ENCODE measurements at regions not wholly inside any gene's neighbourhood (a gene's known extent, or its start where the extent isn't known, plus 50 kb on each side); places are given as distances from the start of the nearest gene placed in this dataset.
"Not testable (repeated sequence)": the region's sequence is repeated elsewhere in the genome, so short reads cannot be mapped to it uniquely, and the experiment has no call there.

DNA sequence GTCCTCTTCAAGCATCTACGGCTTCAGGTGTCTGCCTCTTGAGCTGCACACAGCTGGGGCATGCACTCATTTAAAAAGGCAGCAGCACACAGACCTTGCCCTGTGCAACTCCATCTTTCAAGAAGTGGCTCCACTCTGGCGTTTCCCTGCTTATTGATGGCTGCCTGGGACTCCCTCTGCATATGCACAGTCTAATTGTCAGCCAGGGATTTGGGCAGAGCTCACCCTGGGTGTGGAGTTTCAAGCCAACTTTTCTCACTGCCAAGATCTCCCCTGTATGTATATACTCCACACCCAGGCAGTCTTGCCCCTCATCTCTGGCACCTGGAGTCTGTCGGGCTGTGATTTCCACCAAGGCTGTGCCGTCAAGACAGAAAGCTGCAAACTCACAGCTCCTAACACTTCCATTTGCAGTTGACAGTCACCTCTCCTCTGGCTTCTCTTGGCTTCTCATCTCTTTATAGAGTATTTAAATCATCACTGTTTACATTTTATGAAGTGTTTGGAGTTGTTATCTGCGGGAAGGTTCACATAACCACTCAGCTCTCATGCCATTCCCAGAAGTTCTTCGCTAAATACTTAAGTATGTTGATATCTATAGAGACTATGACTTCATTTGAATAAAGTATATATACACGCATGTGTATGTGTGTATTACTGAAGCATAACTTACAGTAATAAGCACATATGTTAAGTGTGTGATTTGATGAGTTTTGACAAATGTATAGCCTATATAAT, 130.5 kb upstream of the ZNF469 start:
- DNase-seq = not testable (repeated sequence)

DNA sequence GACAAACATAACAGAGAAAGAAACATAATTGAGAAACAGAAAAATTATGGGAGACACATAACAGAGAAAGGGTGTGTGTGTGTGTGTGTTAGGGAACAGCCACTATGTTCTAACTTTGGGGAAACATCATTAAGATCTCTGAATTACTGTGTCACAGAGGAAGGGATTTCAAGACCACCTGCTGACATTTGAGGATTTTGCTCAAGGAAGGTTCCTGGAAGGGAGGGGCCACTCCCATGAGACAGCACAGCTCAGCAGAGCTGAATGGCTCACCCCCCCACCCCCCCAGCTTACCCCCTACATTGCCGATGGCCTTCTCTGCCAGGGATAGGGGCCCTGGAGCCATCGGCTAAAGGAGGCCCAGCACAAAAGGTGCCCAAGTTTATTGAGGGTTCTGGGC, 124.6 kb upstream of the ZNF469 start:
- DNase-seq = not testable (repeated sequence)

DNA sequence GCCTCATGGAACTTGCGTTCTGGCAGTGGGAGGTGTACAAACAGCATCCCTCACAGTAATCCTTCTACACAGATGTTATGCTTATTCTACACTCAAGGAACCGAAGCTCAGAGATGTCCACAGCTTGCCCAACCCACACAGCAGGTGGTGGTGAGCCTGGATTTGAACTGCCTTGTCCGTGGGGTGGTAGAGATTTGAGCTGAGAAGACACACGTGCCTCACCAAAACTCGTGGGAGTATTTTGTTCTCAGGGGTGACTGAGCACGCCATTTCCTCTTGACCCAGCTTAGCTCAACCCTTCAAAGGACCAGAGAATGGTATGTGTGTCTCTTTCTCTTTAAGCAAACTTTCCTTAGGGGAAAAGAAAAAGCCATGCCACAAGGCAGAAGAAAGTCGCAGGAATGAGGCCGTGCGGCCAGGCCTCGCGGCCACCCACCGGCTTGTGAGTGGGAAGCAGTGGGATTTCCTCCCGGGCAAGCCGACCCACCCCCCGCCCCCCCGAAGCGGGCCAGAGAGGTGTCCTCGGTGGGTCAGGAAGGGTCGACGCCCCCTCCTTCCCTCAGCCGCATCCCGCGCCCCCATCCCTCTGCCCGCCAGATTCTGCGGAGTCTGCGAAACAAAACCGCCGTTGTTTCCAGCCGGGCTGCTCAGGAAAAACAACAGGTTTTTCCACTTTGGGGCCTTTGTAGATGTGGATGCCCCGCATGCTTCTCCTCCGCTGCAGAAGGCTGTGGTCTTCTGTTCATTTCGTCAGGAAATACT, 123.8 kb upstream of the ZNF469 start:
- not testable (repeated sequence) for DNase-seq

DNA sequence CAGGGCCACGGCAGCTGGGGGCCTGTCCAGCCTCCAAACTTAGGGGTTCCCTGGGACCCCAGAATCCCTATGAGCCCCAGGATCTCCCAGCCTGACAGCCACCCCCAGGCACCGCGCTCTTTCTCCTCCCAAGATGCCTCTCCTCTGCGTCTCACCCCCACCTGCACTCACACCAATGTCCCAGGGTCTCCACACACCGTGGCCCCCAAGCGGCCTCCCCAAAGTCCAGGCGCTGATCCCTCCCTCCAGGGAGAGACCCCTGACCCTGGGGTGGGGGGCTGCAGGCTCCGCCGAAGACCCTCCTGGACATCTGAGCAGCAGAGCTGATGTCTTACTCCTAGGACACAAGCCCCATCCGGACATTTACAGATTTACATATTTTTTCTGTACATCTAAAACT, 123.2 kb upstream of the ZNF469 start:
- DNase-seq = not testable (repeated sequence)

DNA sequence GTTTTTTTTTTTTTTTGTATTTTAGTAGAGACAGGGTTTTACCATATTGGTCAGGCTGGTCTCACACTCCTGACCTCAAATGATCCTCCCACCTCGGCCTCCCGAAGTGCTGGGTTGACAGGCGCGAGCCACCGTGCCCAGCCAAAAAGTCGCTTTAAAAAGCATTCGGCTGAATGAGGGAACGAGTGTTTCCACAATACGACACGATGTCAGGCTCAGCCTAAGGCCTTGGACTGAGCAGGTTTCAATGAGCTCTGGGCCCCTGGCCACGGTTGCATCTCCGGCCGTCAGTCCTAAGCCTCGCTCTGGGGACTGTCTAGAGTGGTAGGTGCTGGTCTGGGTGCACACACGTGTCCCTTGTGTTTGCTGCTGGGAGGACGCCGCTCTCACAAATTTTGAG, 122.6 kb upstream of the ZNF469 start:
- not testable (repeated sequence) for DNase-seq

DNA sequence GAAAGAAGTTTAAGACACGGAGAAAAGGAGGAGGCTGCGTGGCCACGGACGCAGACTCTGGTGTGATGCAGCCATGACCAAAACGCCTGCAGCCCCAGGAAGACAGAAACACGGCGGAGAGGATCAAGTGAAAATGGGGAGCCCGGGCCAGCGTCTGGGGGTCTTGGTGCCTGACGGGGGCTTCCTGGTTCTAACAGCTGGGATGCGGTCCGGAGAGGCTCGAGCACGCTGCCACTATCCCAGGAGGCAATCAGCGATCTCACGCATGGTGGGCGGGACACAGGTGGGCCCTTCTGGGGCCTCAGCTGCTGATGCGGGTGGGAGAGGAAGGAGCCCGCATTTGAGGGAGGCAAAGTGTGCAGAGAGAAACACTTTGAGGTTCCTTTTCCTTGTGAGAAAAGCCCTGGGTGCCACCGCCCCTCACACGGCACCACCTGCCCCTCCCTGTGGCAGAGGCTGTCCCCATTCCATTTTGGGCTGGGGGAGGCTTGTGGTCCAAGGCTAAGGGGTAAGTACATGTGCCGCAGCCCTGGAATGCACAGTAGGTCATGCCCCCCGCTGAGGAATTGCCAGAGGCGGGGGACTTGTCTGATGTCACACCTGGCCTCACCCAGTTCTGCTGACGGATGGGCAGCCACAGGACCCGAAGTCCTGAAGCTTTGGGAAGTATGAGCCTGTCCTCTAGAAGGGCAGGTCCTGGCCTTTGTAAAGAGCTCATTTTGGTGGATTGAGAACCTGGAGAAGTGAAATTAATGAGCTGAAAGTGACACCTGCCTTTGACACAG, 121.7 kb upstream of the ZNF469 start:
- DNase-seq = not testable (repeated sequence)

DNA sequence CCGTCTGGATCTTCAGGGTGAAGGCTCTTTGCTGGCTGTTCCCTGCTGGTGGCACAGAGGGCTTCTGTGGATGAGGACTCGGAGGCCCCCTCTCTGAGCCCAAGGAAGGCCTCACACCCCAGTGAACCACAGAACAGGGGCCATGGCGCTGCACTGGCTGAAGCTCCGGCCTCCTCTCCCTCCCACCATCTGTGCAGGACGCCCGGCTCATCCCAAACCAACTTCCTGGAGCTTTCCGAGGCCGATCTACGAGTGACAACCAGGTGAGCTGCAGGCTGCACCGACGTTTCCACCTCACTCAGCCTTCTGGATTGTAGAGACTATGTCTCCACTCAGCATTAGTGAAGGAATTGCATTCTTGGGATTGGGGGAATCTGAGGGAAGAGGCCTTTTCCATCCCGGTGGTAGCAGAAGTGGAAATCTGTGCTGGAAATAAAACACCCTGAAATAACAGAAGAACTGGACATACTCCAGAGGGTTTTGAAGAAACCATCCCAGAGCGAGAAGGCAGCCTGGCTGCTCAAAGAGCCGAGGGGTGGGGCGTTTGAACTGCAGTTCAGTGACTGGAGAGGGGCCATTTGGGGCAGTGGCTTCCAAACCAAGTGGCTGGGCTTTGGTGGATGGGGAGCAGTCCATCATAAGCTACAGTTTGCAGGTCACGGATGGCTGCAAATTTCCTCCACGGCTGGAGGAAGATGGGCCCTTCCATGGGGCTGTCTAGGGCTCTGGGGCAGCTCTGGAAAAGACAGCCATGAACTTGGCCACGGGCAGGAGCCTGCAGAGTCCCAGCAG, 120.7 kb upstream of the ZNF469 start:
- not testable (repeated sequence) for DNase-seq

DNA sequence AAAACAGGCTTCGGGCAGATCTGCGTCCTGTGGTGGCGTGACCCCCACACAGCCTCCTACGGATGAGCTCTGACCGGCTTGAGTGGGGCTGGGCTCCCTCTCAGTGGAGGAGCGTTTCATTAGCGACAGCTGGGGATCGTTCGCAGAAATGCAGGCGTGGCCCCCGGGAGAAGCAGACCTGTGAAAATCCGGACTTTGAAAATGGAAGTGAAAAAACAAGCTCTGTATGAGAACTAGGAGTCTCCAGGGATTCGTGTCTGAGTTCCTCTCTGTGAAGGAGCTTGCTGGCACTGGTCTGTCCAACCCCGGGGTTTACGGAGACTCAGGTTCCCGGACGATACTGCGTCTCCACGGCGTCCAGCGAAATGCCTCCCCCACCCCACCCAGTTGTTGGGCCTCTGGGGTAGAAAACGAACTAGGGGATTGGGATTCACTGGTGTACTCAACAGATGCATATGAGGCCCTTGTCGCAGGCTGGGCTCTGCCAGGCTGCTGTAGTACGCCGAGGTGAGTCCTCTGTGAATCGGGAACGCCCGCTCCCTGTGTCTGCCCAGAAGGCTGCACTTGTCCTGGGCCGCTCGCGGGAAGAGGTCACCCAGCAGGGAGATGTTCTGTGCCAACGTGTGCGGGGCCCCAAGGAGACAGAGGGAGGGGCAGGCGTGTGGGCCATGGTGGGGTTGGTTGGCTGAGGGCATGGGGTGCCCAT, 119.7 kb upstream of the ZNF469 start:
- DNase-seq = not testable (repeated sequence)

DNA sequence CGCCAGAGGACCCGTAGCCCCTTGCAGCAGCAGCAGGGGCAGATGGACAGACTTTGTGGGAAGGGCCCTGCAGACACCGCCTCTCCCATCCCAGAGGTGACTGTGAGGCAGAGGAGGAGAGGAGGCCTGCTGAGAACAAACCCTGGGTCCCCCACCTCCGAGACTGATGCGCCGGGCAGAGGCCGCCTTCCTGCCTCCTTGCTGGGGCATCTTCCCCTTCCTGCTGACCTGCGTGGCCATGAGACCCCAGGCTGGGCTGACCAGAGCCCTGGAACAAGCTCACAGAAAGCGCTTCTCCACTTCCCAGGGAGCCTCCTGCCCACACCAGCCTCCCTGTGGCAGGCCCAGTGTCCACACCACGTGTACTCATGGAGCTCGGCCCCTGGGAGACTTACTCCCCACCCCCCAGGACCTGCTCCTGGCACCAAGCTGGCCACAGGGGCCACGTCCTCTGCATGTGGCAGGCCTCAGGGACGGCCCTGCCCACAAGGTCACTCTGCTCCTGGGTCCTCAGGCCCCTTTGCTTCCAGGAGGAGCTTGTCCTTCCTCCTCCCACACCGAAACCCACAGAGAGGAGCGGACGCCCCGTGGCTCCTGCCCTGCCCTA, 119.0 kb upstream of the ZNF469 start:
- not testable (repeated sequence) for DNase-seq

DNA sequence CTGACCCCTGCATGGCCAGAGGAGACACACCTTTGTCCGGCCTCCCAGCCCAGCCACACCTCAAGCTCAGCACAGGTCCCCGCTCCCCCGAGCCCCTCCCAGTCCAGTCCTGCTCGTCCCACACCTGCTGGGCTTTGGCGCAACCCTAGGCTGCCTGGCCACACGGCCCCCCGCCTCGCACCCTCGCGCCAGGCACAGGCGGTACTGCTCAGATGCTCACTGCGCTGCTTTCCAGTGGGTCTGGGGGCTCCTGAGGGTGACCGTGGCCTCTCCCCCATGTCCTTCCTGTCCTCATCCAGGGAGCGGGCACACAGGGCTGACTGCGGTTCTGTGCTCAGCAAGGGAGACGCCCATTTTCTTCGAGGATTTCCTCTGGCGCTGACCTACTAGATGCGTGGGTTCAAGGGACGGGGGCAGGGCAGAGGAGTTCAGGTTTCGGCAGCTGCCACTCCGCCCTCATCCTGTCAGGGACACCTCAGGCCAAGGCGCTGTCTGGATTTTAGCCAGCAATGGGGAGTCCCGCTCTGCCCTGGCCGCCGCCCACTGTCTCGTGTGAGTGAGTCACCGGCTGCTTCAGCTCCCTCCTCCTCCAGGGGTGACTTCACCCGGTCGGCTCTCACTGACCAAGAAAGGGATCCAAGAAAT, 118.0 kb upstream of the ZNF469 start:
- no peak for DNase-seq

DNA sequence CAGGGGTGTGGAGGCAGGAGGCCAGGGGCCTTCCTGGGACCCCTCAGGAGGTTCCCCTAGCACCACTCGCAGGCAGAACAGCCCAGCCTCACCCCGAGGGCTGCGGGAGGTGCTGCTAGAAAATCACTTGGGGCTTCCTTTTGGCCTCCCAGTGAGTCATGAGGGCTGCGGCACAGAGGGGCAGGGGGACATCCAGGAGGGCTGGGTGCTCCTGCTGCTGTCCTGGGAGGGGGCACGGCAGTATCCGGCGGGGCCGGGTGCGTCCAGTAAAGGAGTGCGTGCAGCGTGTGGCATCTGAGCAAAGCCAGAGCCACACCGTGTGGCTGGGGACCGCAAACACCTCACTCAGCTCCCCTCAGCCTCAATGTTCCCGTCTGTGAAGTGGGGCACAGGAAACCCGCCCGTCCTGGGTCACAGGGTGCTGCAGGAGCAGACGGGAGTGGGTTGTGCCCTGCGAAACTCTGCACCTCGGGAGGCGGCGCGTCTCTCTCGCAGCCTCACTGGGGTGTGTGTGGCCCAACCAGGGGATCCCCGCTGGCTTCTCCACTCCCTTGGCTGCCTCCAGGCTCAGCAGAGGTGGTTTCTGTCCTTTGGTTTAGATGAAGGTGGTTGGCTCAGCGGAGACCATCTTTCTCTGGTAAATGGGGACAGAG, 117.3 kb upstream of the ZNF469 start:
- DNase-seq = not testable (repeated sequence)

DNA sequence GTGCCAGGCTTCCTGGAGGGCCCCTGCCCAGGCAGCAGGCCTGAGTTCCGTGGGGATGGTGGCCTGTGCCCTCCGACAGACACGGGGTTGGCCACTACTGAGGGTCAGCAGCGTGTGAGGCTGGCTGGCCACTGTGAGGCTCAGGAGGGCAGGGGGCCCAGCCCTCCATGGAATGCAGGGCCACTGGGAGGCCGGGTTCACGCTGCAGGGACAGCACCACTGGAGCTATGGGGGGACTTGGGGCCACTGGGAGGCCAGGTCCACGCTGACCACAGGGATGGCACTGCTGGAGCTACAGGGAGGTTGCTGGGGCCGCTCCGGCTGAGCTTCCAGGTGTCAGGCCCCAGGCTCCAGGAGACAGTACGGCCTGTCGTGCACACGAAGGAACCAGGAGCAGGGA, 116.7 kb upstream of the ZNF469 start:
- DNase-seq = not testable (repeated sequence)

DNA sequence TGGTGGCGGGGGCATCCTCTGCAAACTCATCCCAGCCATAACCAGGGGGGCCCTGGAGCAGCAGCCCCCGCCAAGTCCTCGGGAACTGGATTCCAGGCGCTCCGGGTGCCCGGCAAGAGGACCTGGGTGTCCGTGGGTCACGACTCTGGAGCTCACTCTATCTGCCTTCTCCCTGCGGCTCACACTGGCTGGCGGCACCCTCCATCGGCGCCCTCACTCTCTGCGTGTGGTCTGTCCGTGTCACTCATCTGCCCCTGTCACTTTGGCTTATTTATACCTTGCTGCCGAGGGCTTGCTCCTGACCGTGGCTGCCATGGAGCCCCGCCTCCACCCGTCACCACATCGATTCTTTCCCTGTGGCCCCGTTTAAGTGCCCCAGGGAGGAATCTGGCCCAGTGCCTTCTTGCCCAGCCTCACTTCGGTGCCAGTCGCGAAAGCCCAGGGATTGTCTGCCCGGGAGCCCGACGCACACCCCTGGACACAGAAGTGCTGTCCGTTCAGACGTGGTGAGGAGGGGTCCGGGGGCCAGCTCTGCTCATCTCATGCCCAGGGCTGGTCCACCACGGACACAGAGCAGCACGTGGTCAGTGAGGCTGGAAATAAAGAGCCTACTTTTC, 115.7 kb upstream of the ZNF469 start:
- DNase-seq = not testable (repeated sequence)

DNA sequence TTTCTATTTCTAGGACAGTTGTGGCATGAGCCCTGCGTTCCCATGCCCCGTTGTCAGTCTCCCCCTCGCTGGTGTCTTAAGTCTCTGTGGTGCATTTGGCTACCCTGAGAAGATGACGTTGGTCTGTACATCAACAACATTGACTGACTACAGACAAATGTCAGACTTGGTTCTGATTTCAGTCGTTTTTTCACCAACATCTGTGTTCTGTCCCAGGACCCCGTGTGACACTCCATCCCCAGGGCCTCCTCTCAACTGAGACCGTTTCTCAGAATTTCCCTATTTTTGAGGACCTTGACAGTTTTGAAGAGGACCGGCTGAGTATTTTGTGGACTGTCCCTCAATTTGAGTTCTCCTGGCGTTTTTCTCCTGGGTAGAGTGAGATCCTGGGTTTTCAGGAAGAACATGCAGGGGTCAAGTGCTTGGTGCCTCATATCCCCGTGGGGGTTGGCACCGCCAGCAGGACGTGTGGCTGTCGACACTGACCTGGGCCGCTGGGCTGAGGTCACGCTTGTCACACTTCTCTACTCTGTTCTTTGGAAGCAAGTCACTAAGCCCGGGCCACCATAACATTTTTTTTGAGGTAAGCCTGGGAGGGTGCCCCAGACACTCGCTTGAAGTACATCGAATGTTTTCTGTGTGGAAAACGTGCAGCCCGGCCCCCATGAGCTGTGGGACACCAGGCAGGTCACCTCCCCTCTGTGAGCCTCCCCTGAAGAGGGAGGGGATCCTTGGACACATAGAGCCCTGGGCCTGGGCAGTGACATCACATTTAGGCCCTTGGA, 114.4 kb upstream of the ZNF469 start:
- not testable (repeated sequence) for DNase-seq

DNA sequence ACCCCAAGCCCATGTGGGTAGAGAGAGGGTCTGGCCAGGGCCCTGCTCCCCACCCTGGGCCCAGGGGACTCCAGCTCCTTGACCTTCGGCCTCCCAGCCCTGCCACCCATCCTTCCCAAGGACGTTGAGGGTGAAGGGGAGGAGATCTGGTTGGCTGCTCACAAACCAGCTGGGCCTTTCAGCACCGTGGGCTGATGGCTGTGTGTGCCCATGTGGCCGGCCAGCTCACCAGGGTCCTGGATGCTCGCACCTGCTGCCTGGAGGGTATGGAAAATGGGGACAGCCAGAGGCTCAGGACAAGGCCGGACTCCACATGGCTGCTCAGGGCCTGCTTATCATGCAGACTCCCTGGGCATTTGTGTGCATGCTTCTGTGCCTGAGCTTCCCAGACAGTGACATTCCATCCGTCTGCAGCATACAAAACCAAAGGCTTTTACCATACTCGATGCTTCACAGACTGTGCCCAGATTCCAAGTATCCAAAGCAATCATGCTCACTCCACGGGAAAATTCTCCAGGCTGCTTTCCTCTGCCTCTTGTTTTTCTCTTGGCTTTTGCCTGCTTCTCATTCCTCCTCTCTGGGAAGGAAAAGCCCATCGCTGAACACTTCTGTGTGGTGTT, 112.5 kb upstream of the ZNF469 start:
- not testable (repeated sequence) for DNase-seq

DNA sequence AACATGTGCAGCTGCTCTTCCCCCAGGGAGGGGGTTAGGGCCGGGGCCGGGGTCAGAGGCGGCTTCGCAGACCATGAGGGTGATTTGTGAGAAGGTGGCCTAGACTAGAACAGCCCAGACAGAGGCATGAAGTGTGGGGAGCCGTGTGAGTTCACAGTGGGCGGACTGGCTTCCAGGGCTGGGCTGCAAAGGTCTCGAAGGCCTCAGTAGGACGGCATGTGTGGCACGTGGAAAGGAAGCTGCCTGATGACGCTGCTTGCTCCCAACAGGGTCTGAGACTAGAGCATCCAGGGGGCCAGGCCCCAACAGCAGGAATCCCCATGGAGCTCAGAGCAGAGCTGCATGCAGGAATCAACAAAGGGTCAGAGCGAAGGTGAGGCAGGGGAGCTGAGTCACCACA, 111.5 kb upstream of the ZNF469 start:
- DNase-seq = not testable (repeated sequence)

DNA sequence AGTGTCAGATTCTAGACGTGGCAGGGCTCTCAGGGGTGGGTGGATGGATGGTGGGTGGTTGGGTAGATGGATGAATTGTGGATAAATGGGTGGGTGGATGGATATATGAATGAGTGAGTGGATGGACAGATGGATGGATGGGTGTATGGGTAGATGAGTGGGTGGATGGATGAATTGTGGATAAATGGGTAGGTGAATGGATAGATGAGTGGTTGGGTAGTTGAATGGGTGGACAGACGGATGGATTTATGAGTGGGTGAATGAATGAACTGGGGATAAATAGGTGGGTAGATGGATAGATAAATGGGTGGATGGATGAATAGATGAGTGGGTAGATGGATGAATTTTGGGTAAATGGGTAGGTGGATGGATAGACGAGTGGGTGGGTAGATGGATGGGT, 111.0 kb upstream of the ZNF469 start:
- not testable (repeated sequence) for DNase-seq

DNA sequence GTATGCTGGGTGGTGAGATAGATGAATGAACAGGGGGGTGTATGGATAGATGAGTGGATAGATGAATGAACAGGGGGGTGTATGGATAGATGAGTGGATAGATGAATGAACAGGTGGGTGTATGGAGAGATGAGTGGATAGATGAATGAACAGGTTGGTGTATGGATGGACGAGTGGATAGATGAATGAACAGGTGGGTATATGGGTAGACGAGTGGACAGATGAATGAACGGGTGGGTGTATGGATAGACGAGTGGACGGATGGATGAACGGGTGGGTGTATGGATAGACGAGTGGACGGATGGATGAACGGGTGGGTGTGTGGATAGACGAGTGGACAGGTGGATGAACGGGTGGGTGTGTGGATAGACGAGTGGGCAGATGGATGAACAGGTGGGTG, 110.3 kb upstream of the ZNF469 start:
- not testable (repeated sequence) for DNase-seq
